ENCODE measurements at regions not wholly inside any gene's neighbourhood (a gene's known extent, or its start where the extent isn't known, plus 50 kb on each side); places are given as distances from the start of the nearest gene placed in this dataset.

GRCh38 chr3:177314897-177315296, 117.6 kb upstream of the TBL1XR1 start:
- no peak for TF ChIP-seq CTCF (IDR thresholded peaks at IDR 0.05; ENCODE audit: low read depth, low read length, missing control alignments)
- no peak overlapping the region for H3K4me3 ChIP-seq (ENCODE audit: low read depth, low read length)
- no peak for DNase-seq (ENCODE audit: low read depth)

- H3K4me3 ChIP-seq (ENCODE audit: low read depth, low read length): no peak overlapping the region
- DNase-seq (ENCODE audit: low read depth): no peak
- no peak for TF ChIP-seq CTCF (IDR thresholded peaks at IDR 0.05; ENCODE audit: low read depth, low read length, missing control alignments)
These were observed 120.0 kb upstream of the TBL1XR1 start for GRCh38 chr3:177317247-177317646.

GRCh38 chr3:177318559-177318958, 121.3 kb upstream of the TBL1XR1 start:
- TF ChIP-seq CTCF (IDR thresholded peaks at IDR 0.05; ENCODE audit: low read depth, low read length, missing control alignments): no peak
- H3K4me3 ChIP-seq (ENCODE audit: low read depth, low read length): no peak overlapping the region
- no peak for DNase-seq (ENCODE audit: low read depth)

- TF ChIP-seq CTCF (IDR thresholded peaks at IDR 0.05; ENCODE audit: low read depth, low read length, missing control alignments): no peak
- no peak for DNase-seq (ENCODE audit: low read depth)
- no peak overlapping the region for H3K4me3 ChIP-seq (ENCODE audit: low read depth, low read length)
These were observed 123.5 kb upstream of the TBL1XR1 start for GRCh38 chr3:177320765-177321247.

- DNase-seq (ENCODE audit: low read depth): no peak
These were observed 124.5 kb upstream of the TBL1XR1 start for GRCh38 chr3:177321819-177322218.

GRCh38 chr3:177322881-177323280, 125.6 kb upstream of the TBL1XR1 start:
- no peak overlapping the region for H3K4me3 ChIP-seq (ENCODE audit: low read depth, low read length)
- TF ChIP-seq CTCF (IDR thresholded peaks at IDR 0.05; ENCODE audit: low read depth, low read length, missing control alignments): no peak
- no peak for DNase-seq (ENCODE audit: low read depth)

More at GRCh38 chr3:177321819-177322218, 124.5 kb upstream of the TBL1XR1 start:
- no peak for TF ChIP-seq CTCF (IDR thresholded peaks at IDR 0.05; ENCODE audit: low read depth, low read length, missing control alignments)
- no peak overlapping the region for H3K4me3 ChIP-seq (ENCODE audit: low read depth, low read length)

- TF ChIP-seq CTCF (IDR thresholded peaks at IDR 0.05; ENCODE audit: low read depth, low read length, missing control alignments): no peak
- no peak for DNase-seq (ENCODE audit: low read depth)
- H3K4me3 ChIP-seq (ENCODE audit: low read depth, low read length): no peak overlapping the region
These were observed 132.6 kb upstream of the TBL1XR1 start for GRCh38 chr3:177329854-177330253.

Data from GM12864 (cell line).